ENCODE measurements at regions not wholly inside any gene's neighbourhood (a gene's known extent, or its start where the extent isn't known, plus 50 kb on each side); places are given as distances from the start of the nearest gene placed in this dataset.
"Not testable (repeated sequence)": the region's sequence is repeated elsewhere in the genome, so short reads cannot be mapped to it uniquely, and the experiment has no call there.

DNA sequence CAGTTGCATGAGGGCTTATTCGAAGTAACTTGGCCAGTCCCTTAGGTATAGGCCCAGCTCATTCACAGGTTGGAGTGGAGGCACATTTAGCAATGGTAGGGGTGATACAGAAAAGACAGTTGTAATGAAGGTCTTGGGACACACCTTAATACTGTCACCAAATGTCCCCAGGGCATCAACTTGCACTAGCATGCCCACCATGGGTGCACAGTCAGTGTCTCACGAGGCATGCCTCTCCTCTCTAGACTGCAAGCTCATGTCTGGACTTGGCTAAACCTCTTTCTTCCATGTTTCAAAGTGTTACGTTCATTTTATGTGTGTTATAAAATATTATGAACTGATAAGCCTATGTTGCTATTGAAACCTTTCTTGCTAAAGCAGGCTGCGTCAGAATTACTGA, 124.0 kb upstream of the ECI2 start:
- DNase-seq (ENCODE audit: low spot score): no peak

DNA sequence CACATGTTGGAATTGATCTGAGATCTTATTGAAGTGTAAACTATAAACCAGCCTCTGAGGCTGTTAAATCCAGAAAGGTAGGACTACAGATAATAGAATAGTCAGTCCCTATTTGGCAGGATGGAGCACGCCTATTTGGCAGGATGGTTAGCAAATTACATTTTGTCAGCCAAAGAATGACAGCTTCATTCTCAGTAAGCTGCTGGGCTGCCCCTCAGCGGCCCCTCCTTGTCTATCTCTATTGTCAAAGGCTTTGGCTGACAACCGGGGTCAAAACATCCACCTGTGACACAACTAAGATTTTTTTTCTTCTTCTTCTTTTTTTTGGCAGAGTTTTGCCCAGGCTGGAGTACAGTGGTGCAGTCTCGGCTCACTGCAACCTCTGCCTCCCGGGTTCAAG, 123.4 kb upstream of the ECI2 start:
- DNase-seq (ENCODE audit: low spot score): no peak

DNA sequence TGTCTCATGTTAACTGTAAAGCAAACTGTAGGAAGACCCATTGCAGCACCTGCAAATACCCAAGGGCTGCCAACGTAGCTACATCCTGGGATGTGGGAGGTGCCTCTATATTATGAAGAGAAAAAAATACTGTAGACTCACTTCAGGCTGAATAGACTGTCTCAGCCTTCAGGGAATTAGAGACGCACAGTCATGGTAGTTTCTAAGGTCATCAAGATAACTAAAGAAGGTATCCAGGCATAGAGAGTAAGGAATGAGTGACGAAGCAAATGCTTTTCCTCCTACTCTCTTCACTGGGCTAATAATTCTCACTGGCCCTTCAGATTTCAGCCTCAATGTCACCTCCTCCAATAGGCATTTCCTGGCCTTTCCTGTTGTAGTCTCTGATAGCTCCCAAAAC, 121.6 kb upstream of the ECI2 start:
- no peak for DNase-seq (ENCODE audit: low spot score)

DNA sequence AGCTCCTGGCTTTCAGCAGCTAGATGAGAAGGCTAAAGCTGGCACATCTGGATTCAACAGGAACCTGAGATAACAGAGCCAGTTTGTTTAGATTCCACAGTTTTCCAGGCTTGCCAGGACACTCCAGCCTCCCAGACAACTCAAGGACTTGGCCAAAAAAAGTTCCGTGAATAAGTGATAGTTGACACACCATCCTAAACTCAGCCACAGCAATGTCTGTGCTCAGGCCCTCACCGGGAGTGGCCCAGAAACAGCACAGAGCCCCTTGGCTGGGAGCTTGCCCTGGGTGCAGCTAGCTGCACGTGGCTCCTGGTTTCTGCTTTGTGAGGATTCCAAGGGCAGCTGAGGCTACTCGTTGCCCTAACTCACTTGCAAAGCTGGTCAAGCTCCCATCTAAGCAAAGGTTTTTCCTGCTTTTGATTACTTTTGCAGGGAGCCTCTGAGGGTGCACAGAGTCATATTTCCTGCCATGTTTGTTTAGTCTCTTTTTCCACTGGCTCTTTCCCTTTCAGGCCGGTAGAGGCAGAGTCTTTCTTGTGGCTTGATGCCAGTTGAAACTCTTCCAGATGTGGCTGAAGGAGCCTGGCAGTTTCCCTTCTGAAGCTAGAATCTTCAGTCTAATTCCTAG, 118.3 kb upstream of the ECI2 start:
- DNase-seq (ENCODE audit: low spot score): peak; percentile 70

DNA sequence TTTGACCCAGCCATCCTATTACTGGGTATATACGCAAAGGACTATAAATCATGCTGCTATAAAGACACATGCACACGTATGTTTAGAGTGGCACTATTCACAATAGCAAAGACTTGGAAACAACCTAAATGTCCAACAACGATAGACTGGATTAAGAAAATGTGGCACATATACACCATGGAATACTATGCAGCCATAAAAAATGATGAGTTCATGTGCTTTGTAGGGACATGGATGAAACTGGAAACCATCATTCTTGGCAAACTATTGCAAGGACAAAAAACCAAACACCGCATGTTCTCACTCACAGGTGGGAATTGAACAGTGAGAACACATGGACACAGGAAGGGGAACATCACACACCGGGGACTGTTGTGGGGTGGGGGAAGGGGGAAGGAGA, 117.1 kb upstream of the ECI2 start:
- DNase-seq (ENCODE audit: low spot score): not testable (repeated sequence)

DNA sequence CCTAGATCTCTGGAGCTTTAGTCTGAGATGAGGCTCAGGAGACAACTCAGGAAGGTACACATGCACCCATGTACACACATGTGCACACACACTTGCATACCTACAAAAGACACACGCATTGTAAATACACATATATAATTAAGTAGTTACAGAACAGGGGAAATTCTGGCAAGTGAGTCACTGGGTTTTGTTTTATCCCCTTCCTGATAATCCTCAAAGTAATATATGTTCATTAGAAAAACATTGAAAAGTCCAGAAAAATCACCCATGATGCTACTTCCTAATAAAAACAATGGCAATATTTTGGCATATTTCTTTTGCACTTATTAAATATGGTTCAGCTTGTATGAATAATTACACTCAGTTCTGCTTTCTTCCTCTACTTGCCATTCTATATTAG, 115.3 kb upstream of the ECI2 start:
- DNase-seq (ENCODE audit: low spot score): no peak

DNA sequence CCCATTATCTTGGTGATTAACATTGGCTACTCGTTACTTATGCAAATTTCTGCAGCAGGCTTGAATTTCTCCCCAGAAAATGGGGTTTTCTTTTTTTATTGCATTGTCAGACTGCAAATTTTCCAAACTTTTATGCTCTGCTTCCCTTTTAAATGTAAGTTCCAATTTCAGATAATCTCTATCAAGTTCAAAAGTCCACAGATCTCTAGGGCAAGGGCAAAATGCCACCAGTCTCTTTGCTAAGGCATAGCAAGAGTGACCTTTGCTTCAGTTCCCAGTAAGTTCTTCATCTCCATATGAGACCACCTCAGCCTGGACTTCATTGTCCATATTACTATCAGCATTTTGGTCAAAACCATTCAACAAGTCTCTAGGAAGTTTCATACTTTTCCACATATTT, 108.5 kb upstream of the ECI2 start:
- not testable (repeated sequence) for DNase-seq (ENCODE audit: low spot score)

DNA sequence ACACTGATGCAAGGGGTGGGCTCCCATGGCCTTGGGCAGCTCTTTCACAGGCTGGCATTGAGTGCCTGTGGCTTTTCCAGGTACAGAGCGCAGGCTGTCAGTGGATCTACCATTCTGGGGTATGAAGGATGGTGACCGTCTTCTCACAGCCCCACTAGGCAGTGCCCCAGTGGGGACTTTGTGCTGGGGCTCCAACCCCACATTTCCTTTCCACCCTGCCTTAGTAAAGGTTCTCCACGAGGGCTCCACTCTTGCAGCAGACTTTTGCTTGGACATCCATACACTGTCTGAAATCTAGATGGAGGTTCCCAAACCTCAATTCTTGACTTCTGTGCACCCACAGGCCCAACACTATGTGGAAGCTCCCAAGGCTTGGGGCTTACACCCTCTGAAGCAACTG, 107.9 kb upstream of the ECI2 start:
- no peak for DNase-seq (ENCODE audit: low spot score)

DNA sequence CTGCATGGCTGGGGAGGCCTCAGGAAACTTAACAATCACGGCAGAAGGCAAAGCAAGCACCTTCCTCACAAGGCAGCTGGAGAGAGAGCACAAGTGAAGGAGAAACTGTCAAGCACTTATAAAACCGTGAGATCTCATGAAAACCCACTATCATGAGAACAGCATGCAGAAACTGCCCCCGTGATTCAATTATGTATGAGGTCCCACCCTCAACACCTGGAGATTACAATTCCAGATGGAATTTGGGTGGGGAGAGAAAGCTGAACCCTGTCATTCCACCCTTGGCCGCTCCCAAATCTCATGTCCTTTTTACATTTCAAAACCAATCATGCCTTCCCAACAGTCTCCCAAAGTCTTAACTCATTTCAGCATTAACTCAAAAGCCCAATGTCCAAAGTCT, 107.2 kb upstream of the ECI2 start:
- no peak for DNase-seq (ENCODE audit: low spot score)

DNA sequence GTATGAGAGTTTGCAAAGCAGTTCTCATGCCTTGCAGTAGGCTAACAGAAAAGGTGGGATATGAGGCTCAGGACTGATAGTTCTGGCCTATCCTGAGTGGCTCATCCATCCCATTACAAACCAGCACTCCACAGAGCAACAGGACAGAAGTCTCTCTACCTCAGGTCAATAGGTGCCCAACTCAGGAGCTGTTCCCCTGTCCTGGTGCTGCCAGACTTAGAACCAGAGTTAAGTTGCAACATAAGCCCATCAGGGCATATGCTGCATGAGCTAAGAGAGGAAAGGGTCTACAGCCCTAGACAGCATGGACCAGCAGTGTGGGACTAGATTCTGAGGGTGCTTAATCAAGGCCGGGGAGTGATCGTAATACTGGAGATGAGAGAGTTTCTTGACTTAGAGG, 104.8 kb upstream of the ECI2 start:
- DNase-seq (ENCODE audit: low spot score): no peak

DNA sequence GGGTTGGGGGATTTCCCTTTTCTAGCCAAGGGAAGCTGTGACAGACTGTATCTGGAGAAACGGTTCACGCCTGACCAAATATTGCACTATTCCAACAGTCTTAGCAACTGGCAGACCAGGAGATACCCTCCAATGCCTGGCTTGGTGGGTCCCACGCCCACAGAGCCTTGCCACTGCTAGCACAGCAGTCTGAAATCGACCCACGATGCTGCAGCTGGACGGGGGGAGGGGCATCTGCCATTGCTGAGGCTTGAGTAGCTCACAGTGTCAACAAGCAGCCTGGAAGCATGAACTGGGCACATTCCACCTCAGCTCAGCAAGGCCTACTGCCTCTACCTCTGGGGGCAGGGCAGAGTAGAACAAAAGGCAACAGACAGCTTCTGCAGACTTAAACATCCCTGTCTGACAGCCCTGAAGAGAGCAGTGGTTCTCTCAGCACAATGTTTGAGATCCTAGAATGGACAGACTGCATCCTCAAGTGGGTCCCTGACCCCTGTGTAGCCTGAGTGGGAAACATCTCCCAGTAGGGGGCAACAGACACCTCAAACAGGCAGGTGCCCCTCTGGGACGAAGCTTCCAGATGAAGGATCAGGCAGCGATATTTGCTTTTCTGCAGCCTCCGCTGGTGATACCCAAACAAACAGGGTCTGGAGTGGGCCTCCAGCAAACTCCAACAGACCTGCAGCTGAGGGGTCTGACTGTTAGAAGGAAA, 89.9 kb upstream of the ECI2 start:
- no peak for DNase-seq (ENCODE audit: low spot score)

DNA sequence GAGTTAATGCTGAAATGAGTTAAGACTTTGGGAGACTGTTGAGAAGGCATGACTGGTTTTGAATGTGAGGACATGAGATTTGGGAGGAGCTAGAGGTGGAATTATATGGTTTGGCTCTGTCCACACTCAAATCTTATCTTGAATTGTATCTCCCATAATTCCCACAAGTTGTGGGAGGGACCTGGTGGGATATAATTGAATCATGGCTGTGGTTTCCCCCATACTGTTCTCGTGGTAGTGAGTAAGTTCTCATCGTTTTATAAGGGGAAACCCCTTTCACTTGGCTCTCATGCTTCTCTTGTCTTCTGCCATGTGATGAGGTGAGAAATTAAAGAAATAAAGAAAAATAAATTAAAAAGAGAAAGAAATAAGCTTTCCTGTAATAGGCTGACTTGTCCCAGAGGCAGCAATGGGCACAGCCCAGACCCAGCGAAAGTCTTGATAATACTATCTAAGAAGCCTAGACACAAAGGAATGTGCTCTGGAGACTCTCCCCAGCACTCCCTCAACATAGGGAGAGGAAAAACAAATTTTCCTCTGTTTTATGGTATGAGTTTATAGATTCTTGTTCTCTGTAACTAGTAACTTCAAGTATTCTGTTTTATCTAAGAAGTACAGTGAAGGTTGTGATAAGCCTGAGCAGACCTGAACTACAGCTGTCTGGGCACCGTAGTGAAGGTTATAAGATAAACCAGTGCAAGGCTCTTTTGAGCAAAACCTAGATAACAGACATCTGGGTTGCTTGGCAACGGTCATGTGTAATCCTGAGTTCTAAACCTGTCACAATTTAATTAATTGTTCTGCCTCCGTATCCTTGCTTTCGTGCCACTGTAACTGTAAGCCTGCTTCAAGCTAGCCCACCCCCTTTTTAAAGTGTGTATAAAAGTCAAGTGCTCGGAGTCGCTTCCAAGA, 88.9 kb upstream of the ECI2 start:
- DNase-seq (ENCODE audit: low spot score): no peak

DNA sequence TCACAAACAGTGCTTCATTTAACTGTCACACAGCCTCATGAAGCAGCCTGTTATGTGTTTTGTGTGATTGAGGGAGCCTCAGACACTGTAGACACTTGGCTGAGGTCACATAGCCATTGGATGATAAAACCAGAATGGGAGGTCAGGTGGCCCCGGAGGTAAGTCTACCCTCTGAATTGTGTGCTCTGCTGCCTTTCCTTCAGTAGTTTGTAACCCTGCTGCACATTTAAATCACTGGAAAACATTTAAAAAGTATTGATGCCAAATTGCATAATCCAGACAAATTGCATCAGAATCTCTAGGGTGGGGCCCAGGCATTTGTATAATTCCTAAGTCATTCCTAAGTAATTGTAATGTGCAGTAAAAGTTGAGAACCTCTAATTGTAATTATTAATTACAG, 85.2 kb upstream of the ECI2 start:
- DNase-seq (ENCODE audit: low spot score): no peak

DNA sequence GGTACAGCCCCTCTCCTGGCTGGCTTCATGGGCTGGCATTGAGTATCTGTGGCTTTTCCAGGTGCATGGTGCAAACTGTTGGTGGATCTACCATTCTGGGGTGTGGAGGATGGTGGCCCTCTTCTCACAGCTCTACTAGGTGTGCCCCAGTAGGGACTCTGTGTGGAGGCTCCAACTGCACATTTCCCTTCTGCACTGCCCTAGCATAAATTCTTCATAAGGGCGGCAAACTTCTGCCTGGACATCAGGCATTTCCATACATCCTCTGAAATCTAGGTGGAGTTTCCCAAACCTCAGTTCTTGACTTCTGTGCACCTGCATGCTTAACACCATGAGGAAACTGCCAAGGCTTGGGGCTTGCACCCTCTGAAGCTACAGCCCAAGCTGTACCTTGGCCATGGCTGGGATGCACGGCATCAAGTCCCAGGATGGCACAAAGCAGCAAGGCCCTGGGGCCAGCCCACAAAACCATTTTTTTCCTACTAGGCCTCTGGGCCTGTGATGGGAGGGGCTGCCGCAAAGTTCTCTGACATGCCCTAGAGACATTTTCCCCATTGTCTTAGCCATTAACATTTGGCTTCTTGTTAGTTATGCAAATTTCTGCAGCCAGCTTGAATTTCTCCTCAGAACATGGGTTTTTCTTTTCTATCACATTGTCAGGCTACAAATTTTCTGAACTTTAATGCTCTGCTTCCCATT, 83.4 kb upstream of the ECI2 start:
- DNase-seq (ENCODE audit: low spot score): not testable (repeated sequence)

DNA sequence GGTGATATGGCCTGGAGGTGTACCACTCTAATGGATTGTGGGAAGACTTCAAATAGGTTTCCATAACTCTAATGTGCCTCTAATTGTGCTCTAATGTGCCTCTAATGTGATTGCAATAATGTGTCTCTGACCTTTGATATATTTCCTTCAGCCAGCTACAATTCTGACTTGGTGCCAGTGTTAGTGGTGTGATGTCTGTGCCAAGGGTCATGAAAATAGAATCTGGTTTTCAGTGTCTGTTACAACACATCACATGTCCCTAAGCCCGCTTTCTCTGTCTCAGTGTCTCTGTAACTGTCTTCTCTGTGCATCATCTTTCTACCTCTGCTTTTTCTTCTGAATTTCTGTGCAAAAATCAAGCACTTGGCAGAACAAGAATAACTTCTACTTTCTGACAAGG, 77.2 kb upstream of the ECI2 start:
- no peak for DNase-seq (ENCODE audit: low spot score)

DNA sequence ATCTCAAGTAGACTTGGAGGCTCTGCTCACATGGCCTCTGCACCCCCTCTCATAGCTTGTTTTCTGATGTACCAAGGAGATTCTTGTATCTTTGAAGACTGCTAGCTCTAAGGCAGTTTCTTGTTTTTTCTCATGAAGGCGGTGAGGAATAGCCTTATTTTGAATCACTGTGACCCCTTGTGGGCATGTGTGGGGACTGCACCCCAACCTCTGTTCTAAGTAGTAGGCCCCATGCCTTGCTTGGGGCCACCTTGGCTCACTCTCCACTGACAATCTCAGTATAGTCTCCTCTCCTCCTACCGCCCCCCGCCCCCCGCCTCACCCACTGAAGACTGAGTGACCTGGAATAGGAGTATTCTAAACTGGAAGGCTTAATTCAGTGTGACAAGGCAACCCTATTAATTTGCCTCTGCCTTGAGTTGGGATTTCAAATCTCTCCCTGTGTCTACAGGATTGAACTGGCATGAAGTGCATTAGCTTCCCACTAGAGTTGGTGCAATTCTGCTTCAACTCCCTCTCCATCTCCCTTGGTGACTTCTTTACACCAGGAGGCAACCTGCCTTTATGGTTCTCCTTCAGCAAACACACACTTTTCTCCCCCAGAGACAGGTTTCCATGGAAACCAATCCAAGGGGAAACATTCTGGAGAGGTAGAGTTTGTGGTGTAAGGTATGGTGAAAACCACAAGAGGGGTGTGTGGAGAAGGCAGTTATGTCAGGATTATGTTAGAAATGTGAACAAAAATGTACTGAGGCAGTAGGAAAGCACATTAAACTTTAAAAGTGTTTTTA, 75.4 kb upstream of the ECI2 start:
- peak; percentile 51 for DNase-seq (ENCODE audit: low spot score)

DNA sequence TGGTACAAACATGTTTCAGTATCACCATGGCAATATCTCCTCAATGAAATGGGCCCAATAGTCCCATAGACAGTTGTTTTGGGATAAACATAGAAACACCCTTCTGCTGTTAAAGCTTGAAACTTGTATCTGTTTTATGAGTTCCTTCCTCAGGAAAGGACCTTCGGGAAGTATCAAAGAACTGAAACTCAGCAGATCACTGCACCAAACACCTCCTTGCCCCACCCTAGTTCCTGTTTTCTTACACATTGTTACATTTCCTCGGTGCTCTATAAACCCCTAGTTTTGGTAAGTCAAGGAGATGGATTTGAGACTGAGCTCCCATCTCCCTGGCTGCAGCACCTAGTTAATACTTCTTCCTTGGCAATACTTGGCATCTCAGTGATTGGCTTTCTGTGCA, 73.8 kb upstream of the ECI2 start:
- DNase-seq (ENCODE audit: low spot score): no peak

DNA sequence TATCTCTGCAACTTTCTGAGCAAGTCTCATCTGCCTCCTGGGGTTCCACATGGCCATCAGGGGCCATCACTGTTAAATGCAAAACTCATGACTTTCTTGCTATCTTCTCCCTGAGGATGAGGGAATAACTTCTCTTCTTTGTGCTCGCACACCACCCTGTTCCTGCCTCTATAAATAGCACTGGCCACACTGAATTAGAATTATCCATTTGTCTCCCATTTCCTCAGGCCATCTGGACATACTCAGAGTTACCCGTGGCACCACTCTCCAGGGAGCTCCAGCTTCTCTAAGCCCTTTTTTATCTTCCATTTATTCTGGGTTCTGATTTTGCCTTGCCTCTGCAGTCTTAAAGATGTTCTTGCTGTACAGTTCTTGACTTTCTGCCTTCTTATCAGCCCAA, 72.8 kb upstream of the ECI2 start:
- DNase-seq (ENCODE audit: low spot score): no peak

DNA sequence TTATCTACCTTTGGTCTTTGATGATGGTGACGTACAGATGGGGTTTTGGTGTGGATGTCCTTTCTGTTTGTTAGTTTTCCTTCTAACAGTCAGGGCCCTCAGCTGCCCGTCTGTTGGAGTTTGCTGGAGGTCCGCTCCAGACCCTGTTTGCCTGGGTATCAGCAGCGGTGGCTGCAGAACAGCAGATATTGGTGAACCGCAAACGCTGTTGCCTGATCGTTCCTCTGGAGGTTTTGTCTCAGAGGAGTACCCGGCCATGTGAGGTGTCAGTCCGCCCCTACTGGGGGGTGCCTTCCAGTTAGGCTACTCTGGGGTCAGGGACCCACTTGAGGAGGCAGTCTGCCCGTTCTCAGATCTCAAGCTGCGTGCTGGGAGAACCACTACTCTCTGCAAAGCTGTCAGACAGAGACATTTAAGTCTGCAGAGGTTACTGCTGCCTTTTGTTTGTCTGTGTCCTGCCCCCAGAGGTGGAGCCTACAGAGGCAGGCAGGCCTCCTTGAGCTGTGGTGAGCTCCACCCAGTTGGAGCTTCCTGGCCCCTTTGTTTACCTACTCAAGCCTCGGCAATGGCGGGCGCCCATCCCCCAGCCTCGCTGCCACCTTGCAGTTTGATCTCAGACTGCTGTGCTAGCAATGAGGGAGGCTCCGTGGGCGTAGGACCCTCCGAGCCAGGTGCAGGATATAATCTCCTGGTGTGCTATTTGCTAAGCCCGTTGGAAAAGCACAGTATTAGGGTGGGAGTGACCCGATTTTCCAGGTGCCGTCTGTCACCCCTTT, 68.5 kb upstream of the ECI2 start:
- DNase-seq (ENCODE audit: low spot score): not testable (repeated sequence)

DNA sequence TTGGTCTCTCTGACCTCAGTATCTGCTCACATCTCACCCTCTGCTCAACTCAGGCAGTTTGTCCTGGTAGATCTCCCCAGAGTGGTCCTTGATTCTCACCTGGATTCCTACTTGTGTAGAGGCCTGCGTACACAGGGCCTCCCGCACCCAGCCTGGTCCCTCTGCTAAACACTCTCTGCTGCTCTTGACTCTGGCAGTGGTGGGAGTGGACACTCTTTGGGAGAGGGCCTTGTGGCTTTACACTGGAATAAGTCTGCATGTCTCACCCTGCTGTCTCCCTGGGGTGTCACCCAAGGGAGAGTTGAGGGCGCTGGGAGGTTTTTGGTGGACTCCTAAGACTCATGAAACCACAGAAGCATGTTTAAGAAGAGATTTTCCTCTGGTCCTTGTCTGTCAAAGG, 57.3 kb upstream of the ECI2 start:
- no peak for DNase-seq (ENCODE audit: low spot score)

DNA sequence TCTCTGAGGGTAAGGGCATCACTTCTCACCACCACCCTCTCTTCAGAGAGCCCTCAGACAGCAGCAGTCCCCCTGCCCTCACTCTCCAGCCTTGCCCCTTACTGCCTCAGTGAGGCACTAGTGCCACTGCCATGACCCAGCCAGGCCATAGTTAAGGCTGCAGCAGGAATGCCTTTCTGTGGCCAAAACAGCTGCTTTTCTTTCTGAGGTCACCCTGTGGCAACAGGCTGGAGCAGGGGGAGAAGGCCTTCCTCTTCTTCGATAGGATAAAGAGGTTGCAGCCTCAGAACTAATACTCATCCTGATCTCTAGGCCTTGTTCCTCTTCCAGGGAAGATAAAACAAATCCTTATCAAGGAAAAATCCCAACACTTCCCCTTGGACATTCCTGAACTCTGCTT, 56.8 kb upstream of the ECI2 start:
- no peak for DNase-seq (ENCODE audit: low spot score)
